ENCODE measurements at regions not wholly inside any gene's neighbourhood (a gene's known extent, or its start where the extent isn't known, plus 50 kb on each side); places are given as distances from the start of the nearest gene placed in this dataset.
A peak's percentile ranks its signal among the peaks of the same experiment; 100 is the strongest.
"Not testable (repeated sequence)": the region's sequence is repeated elsewhere in the genome, so short reads cannot be mapped to it uniquely, and the experiment has no call there.

DNA sequence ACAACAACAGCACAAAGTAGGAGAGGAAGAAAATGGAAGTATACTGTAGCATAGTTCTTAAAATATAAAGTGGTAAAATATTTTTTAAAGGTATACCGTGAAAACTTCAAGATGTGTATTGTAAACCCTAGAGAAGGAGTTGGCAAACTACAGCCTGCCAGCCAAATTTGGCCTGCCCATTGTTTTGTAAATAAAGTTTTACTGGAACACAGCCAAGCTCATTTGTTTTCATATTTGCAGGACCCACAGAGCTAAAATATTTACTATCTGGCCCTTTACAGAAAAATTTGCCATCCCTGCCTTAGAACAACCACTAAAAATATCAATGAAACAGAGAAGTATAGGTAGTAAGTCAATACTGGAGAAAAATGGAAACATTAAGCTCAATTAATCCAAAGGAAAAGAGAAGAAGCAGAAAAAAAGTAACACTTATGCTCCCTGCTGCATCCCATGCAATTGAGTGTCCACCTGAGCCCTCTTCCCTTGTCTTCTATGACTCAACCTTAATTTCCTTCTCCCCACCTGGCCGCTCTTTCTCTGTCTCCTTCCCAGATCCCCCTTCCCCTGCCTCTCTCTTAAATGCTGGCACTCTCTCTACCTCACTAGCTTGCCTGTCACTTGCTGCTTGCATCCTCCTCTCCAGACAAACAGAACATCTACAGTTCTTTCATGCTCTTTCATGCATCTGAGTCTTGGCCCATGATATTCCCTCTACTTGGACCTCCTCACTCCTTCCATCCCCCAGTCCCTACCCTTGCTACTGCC, 50.6 kb upstream of the FER start:
- Mint-ChIP-seq H3K9me3 (no peaks in the 10 kb centered on the region), H3K4me1 (no peaks in the 10 kb centered on the region), H3K27ac (ENCODE audit: low read depth) (no peak overlapping the region), H3K27me3 (peaks cover 12% of the 10 kb centered on the region), H3K36me3 (ENCODE audit: insufficient read depth) (no peaks in the 10 kb centered on the region), H3K4me3 (no peak overlapping the region)
- DNase-seq (ENCODE audit: low spot score in 2 of 2): no peak
- no peak for ATAC-seq (replicated peaks; ENCODE audit: extremely low read depth, poor library complexity, severe bottlenecking)

DNA sequence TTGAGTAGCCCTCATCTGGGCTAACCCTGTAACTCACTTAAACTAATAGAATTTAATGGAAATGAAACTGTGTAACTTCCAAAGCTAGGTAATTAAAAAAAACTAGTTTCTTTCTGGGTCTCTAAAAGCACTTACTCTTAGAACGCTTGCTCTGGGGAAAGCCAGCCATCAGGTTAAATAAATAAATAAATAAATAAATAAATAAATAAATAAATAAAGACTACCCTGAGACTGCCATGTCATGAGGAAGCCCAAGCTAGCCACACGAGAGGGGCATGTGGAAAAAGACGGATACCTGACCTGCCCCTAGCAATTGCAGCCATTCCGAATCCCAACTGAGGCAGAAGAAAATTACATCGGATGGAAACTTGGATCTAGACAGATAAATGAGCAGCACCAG, 51.3 kb upstream of the FER start:
- Mint-ChIP-seq H3K36me3 (ENCODE audit: insufficient read depth) (no peaks in the 10 kb centered on the region), H3K4me3 (no peak overlapping the region), H3K9me3 (no peaks in the 10 kb centered on the region), H3K27me3 (peaks cover 12% of the 10 kb centered on the region), H3K27ac (ENCODE audit: low read depth) (no peak overlapping the region), H3K4me1 (no peaks in the 10 kb centered on the region)
- ATAC-seq (replicated peaks; ENCODE audit: extremely low read depth, poor library complexity, severe bottlenecking) (no peak), DNase-seq (ENCODE audit: low spot score in 2 of 2) (no peak)

GRCh38 chr5:108688485-108688884, 59.2 kb upstream of the FER start:
- DNase-seq (ENCODE audit: low spot score in 2 of 2): no peak
- no peak for ATAC-seq (replicated peaks; ENCODE audit: extremely low read depth, poor library complexity, severe bottlenecking)
- H3K4me3 Mint-ChIP-seq: no peak overlapping the region
- H3K27ac Mint-ChIP-seq (ENCODE audit: low read depth): no peak overlapping the region
- no peaks in the 10 kb centered on the region for H3K4me1 Mint-ChIP-seq
- H3K36me3 Mint-ChIP-seq (ENCODE audit: insufficient read depth): no peaks in the 10 kb centered on the region
- H3K27me3 Mint-ChIP-seq: peaks cover 2% of the 10 kb centered on the region
- no peaks in the 10 kb centered on the region for H3K9me3 Mint-ChIP-seq

GRCh38 chr5:108687595-108688200, 60.0 kb upstream of the FER start:
- ATAC-seq (replicated peaks; ENCODE audit: extremely low read depth, poor library complexity, severe bottlenecking): no peak
- no peak overlapping the region for H3K27ac Mint-ChIP-seq (ENCODE audit: low read depth)
- DNase-seq (ENCODE audit: low spot score in 2 of 2): no peak

DNA sequence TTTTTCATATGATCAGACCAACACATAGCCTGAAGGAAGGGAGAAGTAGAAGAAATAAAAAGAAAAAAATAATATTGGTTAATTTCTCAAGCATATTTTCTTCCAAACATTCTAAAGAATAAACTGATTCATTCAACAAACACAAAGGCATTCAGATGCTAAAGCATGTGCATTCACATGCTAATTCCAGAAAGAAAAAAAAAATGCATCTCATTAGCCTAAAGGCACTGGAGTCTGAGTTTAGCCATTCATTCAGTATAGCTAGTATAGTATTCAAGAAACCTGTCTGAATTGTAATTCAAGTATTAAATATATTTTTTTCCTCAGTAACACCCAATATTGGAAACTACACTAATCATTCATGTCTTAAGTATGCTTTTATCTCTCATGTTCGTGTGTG, 61.0 kb upstream of the FER start:
- peak overlapping the region; percentile 59 for H3K27ac Mint-ChIP-seq (ENCODE audit: low read depth)
- no peaks in the 10 kb centered on the region for H3K4me1 Mint-ChIP-seq

More at GRCh38 chr5:108687595-108688200, 60.0 kb upstream of the FER start:
- Mint-ChIP-seq H3K4me3 (no peak overlapping the region), H3K4me1 (no peaks in the 10 kb centered on the region), H3K9me3 (no peaks in the 10 kb centered on the region), H3K36me3 (ENCODE audit: insufficient read depth) (no peaks in the 10 kb centered on the region), H3K27me3 (no peaks in the 10 kb centered on the region)

GRCh38 chr5:108685448-108686216, 62.1 kb upstream of the FER start:
- not testable (repeated sequence) for ATAC-seq (replicated peaks; ENCODE audit: extremely low read depth, poor library complexity, severe bottlenecking); H3K4me1 Mint-ChIP-seq; H3K36me3 Mint-ChIP-seq (ENCODE audit: insufficient read depth); H3K27me3 Mint-ChIP-seq; H3K9me3 Mint-ChIP-seq; DNase-seq (ENCODE audit: low spot score in 2 of 2); H3K4me3 Mint-ChIP-seq; H3K27ac Mint-ChIP-seq (ENCODE audit: low read depth)

More for the DNA sequence above, 61.0 kb upstream of the FER start:
- no peak for DNase-seq (ENCODE audit: low spot score in 2 of 2)
- Mint-ChIP-seq H3K27me3 (no peaks in the 10 kb centered on the region), H3K36me3 (ENCODE audit: insufficient read depth) (no peaks in the 10 kb centered on the region), H3K9me3 (no peaks in the 10 kb centered on the region), H3K4me3 (no peak overlapping the region)
- ATAC-seq (replicated peaks; ENCODE audit: extremely low read depth, poor library complexity, severe bottlenecking): no peak

GRCh38 chr5:108681079-108681921, 66.4 kb upstream of the FER start:
- H3K9me3 Mint-ChIP-seq: no peaks in the 10 kb centered on the region
- no peak overlapping the region for H3K4me3 Mint-ChIP-seq
- H3K36me3 Mint-ChIP-seq (ENCODE audit: insufficient read depth): no peaks in the 10 kb centered on the region
- no peak overlapping the region for H3K27ac Mint-ChIP-seq (ENCODE audit: low read depth)
- ATAC-seq (replicated peaks; ENCODE audit: extremely low read depth, poor library complexity, severe bottlenecking) (peak; percentile 67), DNase-seq (ENCODE audit: low spot score in 2 of 2) (no peak)
- H3K27me3 Mint-ChIP-seq: peaks cover 8% of the 10 kb centered on the region
- no peaks in the 10 kb centered on the region for H3K4me1 Mint-ChIP-seq

DNA sequence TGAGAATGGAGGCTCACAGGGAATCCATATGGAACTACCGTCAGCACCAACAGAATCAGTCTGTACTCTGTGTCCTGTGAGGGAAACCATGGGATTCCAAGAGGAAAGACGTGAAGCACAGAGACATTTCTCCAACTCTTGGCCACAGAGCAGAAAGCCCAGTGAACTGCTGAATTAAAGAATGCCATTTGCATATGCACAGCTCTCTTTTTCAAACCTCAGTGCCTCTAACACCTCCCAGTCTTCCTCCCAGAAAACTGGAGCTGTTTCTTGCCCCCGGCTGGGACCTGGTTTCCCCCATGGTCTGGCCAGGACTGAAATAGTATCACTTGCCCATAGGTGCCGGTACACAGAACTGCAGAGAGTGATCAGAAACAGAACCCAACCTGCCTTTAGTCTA, 69.6 kb upstream of the FER start:
- Mint-ChIP-seq H3K9me3 (no peaks in the 10 kb centered on the region), H3K4me3 (no peak overlapping the region), H3K36me3 (ENCODE audit: insufficient read depth) (no peaks in the 10 kb centered on the region), H3K4me1 (no peaks in the 10 kb centered on the region), H3K27me3 (peaks cover 27% of the 10 kb centered on the region), H3K27ac (ENCODE audit: low read depth) (no peak overlapping the region)
- DNase-seq (ENCODE audit: low spot score in 2 of 2) (no peak), ATAC-seq (replicated peaks; ENCODE audit: extremely low read depth, poor library complexity, severe bottlenecking) (no peak)

- ATAC-seq (replicated peaks; ENCODE audit: extremely low read depth, poor library complexity, severe bottlenecking): no peak
- peaks cover 36% of the 10 kb centered on the region for H3K27me3 Mint-ChIP-seq
- no peaks in the 10 kb centered on the region for H3K4me1 Mint-ChIP-seq
- H3K9me3 Mint-ChIP-seq: no peaks in the 10 kb centered on the region
- H3K36me3 Mint-ChIP-seq (ENCODE audit: insufficient read depth): peaks cover 2% of the 10 kb centered on the region
- H3K27ac Mint-ChIP-seq (ENCODE audit: low read depth): no peak overlapping the region
- DNase-seq (ENCODE audit: low spot score in 2 of 2): no peak
- no peak overlapping the region for H3K4me3 Mint-ChIP-seq
Observed at GRCh38 chr5:108675736-108676135, 72.0 kb upstream of the FER start.

DNA sequence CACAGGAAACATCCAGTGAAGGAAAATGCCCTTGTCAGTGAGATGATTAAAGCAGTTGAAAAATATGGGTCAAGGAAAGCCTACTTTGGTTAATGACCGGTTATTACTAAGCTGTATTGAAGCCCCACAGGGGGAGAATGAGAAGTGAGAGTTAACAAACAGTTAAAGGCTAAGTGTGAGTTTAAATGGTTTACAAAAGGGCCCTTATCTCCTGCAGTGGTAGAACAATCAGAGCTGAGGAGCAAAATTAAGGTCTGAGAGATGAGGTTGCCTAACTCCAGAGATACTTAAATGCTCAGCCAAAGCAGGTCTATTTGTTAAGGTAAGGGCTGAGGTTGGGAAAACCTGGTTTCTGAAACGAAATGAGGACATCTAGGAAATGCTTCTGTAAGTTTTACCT, 75.1 kb upstream of the FER start:
- no peak for DNase-seq (ENCODE audit: low spot score in 2 of 2)
- H3K9me3 Mint-ChIP-seq: no peaks in the 10 kb centered on the region
- H3K4me1 Mint-ChIP-seq: no peaks in the 10 kb centered on the region
- peaks cover 2% of the 10 kb centered on the region for H3K36me3 Mint-ChIP-seq (ENCODE audit: insufficient read depth)
- no peak overlapping the region for H3K27ac Mint-ChIP-seq (ENCODE audit: low read depth)
- ATAC-seq (replicated peaks; ENCODE audit: extremely low read depth, poor library complexity, severe bottlenecking): no peak
- H3K27me3 Mint-ChIP-seq: peaks cover 38% of the 10 kb centered on the region
- H3K4me3 Mint-ChIP-seq: no peak overlapping the region

GRCh38 chr5:108670591-108671289, 77.0 kb upstream of the FER start:
- Mint-ChIP-seq H3K27ac (ENCODE audit: low read depth) (no peak overlapping the region), H3K9me3 (no peaks in the 10 kb centered on the region), H3K27me3 (peaks cover 42% of the 10 kb centered on the region), H3K4me1 (no peaks in the 10 kb centered on the region), H3K36me3 (ENCODE audit: insufficient read depth) (peaks cover 2% of the 10 kb centered on the region), H3K4me3 (no peak overlapping the region)
- ATAC-seq (replicated peaks; ENCODE audit: extremely low read depth, poor library complexity, severe bottlenecking): no peak
- DNase-seq (ENCODE audit: low spot score in 2 of 2): no peak

DNA sequence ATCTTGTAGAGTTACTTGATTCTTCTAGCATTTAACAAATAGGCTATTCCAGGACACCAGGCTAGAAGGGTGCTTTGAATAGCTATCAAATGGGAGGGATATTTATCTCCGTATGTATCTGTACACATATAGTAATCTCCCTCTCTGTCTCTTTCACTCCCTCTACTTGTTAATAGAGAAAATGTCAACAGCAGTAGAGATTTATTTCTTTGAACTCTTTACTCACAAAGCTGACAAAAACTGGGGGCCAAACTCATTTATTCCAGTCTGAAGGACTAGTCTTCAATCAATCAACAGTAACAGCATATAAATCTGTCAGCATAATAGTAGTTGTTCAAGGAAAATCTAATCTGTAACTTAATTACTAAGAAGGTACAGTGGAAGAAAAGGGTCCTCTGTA, 78.2 kb upstream of the FER start:
- H3K27me3 Mint-ChIP-seq: peaks cover 29% of the 10 kb centered on the region
- no peaks in the 10 kb centered on the region for H3K4me1 Mint-ChIP-seq
- DNase-seq (ENCODE audit: low spot score in 2 of 2) (no peak), ATAC-seq (replicated peaks; ENCODE audit: extremely low read depth, poor library complexity, severe bottlenecking) (no peak)
- H3K36me3 Mint-ChIP-seq (ENCODE audit: insufficient read depth): peaks cover 2% of the 10 kb centered on the region
- no peak overlapping the region for H3K27ac Mint-ChIP-seq (ENCODE audit: low read depth)
- no peak overlapping the region for H3K4me3 Mint-ChIP-seq
- no peaks in the 10 kb centered on the region for H3K9me3 Mint-ChIP-seq
